ENCODE measurements at regions not wholly inside any gene's neighbourhood (a gene's known extent, or its start where the extent isn't known, plus 50 kb on each side); places are given as distances from the start of the nearest gene placed in this dataset.
"Not testable (repeated sequence)": the region's sequence is repeated elsewhere in the genome, so short reads cannot be mapped to it uniquely, and the experiment has no call there.

GRCh38 chr9:65465246-65465895 is 180.4 kb upstream of the FOXD4L5 start:
- DNase-seq; H3K27me3 ChIP-seq; in situ Hi-C loops (cut with MboI; ENCODE audit: low sequenced_read_pairs in 4 of 4); H3K9me3 ChIP-seq; H3K4me3 ChIP-seq; intact Hi-C loops (cut with DNase I; ENCODE audit: low total_unique reads); H3K4me1 ChIP-seq; ATAC-seq; H3K27ac ChIP-seq; H3K36me3 ChIP-seq: not testable (repeated sequence)

- H3K36me3 ChIP-seq; intact Hi-C loops (cut with DNase I; ENCODE audit: low total_unique reads); H3K27ac ChIP-seq; H3K4me1 ChIP-seq; DNase-seq; H3K27me3 ChIP-seq; in situ Hi-C loops (cut with MboI; ENCODE audit: low sequenced_read_pairs in 4 of 4); ATAC-seq; H3K9me3 ChIP-seq; H3K4me3 ChIP-seq: not testable (repeated sequence)
Measured at GRCh38 chr9:65462476-65462875, 177.5 kb upstream of the FOXD4L5 start.

GRCh38 chr9:65459756-65460320 is 174.8 kb upstream of the FOXD4L5 start:
- DNase-seq (no peak), ATAC-seq (no peak)
- Histone ChIP-seq H3K27ac (no peak overlapping the region), H3K4me1 (no peaks in the 10 kb centered on the region), H3K9me3 (no peaks in the 10 kb centered on the region), H3K27me3 (no peaks in the 10 kb centered on the region), H3K36me3 (no peaks in the 10 kb centered on the region), H3K4me3 (no peak overlapping the region)
- intact Hi-C loops (cut with DNase I; ENCODE audit: low total_unique reads) (no loop called here), in situ Hi-C loops (cut with MboI; ENCODE audit: low sequenced_read_pairs in 4 of 4) (no loop called here)
- TF ChIP-seq CTCF (IDR thresholded peaks at IDR 0.05 in 4 of 5, conservative IDR thresholded peaks at IDR 0.05 in 1 of 5) (no peak), POLR2A (IDR thresholded peaks at IDR 0.05) (no peak)

- intact Hi-C loops (cut with DNase I; ENCODE audit: low total_unique reads) (no loop called here), in situ Hi-C loops (cut with MboI; ENCODE audit: low sequenced_read_pairs in 4 of 4) (no loop called here)
- Histone ChIP-seq H3K27me3 (no peaks in the 10 kb centered on the region), H3K9me3 (no peaks in the 10 kb centered on the region), H3K4me1 (no peaks in the 10 kb centered on the region), H3K27ac (no peak overlapping the region), H3K36me3 (no peaks in the 10 kb centered on the region), H3K4me3 (no peak overlapping the region)
- TF ChIP-seq CTCF (IDR thresholded peaks at IDR 0.05 in 4 of 5, conservative IDR thresholded peaks at IDR 0.05 in 1 of 5) (no peak), POLR2A (IDR thresholded peaks at IDR 0.05) (no peak)
- ATAC-seq (no peak), DNase-seq (no peak)
Measured at GRCh38 chr9:65458992-65459391, 174.0 kb upstream of the FOXD4L5 start.

- intact Hi-C loops (cut with DNase I; ENCODE audit: low total_unique reads), result no loop called here
- ATAC-seq, result no peak
Measured at GRCh38 chr9:65458465-65458864, 173.5 kb upstream of the FOXD4L5 start.

GRCh38 chr9:65456991-65457390 is 172.0 kb upstream of the FOXD4L5 start:
- ATAC-seq; intact Hi-C loops (cut with DNase I; ENCODE audit: low total_unique reads): not testable (repeated sequence)

More at GRCh38 chr9:65458465-65458864, 173.5 kb upstream of the FOXD4L5 start:
- H3K36me3 ChIP-seq, result no peaks in the 10 kb centered on the region
- in situ Hi-C loops (cut with MboI; ENCODE audit: low sequenced_read_pairs in 4 of 4), result no loop called here
- TF ChIP-seq POLR2A (IDR thresholded peaks at IDR 0.05) (no peak), CTCF (IDR thresholded peaks at IDR 0.05 in 4 of 5, conservative IDR thresholded peaks at IDR 0.05 in 1 of 5) (no peak)
- H3K4me1 ChIP-seq, result no peaks in the 10 kb centered on the region
- no peak overlapping the region for H3K27ac ChIP-seq
- no peak for DNase-seq
- no peaks in the 10 kb centered on the region for H3K9me3 ChIP-seq
- no peak overlapping the region for H3K4me3 ChIP-seq
- no peaks in the 10 kb centered on the region for H3K27me3 ChIP-seq

GRCh38 chr9:65455751-65456647 is 171.0 kb upstream of the FOXD4L5 start:
- in situ Hi-C loops (cut with MboI; ENCODE audit: low sequenced_read_pairs in 4 of 4); intact Hi-C loops (cut with DNase I; ENCODE audit: low total_unique reads); H3K9me3 ChIP-seq; H3K4me1 ChIP-seq; H3K4me3 ChIP-seq; ATAC-seq; H3K27ac ChIP-seq; H3K27me3 ChIP-seq; H3K36me3 ChIP-seq; DNase-seq: not testable (repeated sequence)

More at GRCh38 chr9:65456991-65457390, 172.0 kb upstream of the FOXD4L5 start:
- H3K4me3 ChIP-seq; H3K9me3 ChIP-seq; H3K36me3 ChIP-seq; H3K4me1 ChIP-seq; DNase-seq; H3K27me3 ChIP-seq; in situ Hi-C loops (cut with MboI; ENCODE audit: low sequenced_read_pairs in 4 of 4); H3K27ac ChIP-seq: not testable (repeated sequence)

- H3K27me3 ChIP-seq; H3K4me3 ChIP-seq; intact Hi-C loops (cut with DNase I; ENCODE audit: low total_unique reads); ATAC-seq; in situ Hi-C loops (cut with MboI; ENCODE audit: low sequenced_read_pairs in 4 of 4); H3K36me3 ChIP-seq; H3K4me1 ChIP-seq; H3K9me3 ChIP-seq; DNase-seq; H3K27ac ChIP-seq: not testable (repeated sequence)
Measured at GRCh38 chr9:65455136-65455535, 170.1 kb upstream of the FOXD4L5 start.

Measured in gastrocnemius medialis (tissue), 4 donors.